Activated CD4-positive, alpha-beta T cell treated with anti-CD3 and anti-CD28 coated beads for 48 hours (primary cell): ENCODE measurements at regions not wholly inside any gene's neighbourhood (a gene's known extent, or its start where the extent isn't known, plus 50 kb on each side); places are given as distances from the start of the nearest gene placed in this dataset.

Source experiments
- DNase-seq: peaks from one replicate; pipeline ENCODE4 v3.0.0-alpha.2; 2020

GRCh38 chr9:106795031-106795430 lies 67.9 kb upstream of the ZNF462 start:
- no peak for DNase-seq

GRCh38 chr9:106796771-106797170 lies 66.2 kb upstream of the ZNF462 start:
- no peak for DNase-seq

- no peak for DNase-seq
Measured at GRCh38 chr9:106797299-106797698, 65.7 kb upstream of the ZNF462 start.

GRCh38 chr9:106798016-106798799 lies 64.8 kb upstream of the ZNF462 start:
- DNase-seq: no peak

GRCh38 chr9:106799152-106799551 lies 63.8 kb upstream of the ZNF462 start:
- DNase-seq: no peak

GRCh38 chr9:106800701-106801270 lies 62.2 kb upstream of the ZNF462 start:
- DNase-seq: no peak

GRCh38 chr9:106801816-106802215 lies 61.1 kb upstream of the ZNF462 start:
- no peak for DNase-seq
